ENCODE measurements at regions not wholly inside any gene's neighbourhood (a gene's known extent, or its start where the extent isn't known, plus 50 kb on each side); places are given as distances from the start of the nearest gene placed in this dataset.

- Histone ChIP-seq H3K4me1 (no peaks in the 10 kb centered on the region), H3K27ac (no peak overlapping the region), H3K9me3 (no peaks in the 10 kb centered on the region), H3K4me3 (no peak overlapping the region), H3K36me3 (no peaks in the 10 kb centered on the region), H3K27me3 (ENCODE audit: low read depth) (no peaks in the 10 kb centered on the region)
- ATAC-seq: peak in 1 of 2 donors; percentile 27
- intact Hi-C loops (cut with DNase I): no loop called here
- DNase-seq: no peak
- TF ChIP-seq, protein P1, sequence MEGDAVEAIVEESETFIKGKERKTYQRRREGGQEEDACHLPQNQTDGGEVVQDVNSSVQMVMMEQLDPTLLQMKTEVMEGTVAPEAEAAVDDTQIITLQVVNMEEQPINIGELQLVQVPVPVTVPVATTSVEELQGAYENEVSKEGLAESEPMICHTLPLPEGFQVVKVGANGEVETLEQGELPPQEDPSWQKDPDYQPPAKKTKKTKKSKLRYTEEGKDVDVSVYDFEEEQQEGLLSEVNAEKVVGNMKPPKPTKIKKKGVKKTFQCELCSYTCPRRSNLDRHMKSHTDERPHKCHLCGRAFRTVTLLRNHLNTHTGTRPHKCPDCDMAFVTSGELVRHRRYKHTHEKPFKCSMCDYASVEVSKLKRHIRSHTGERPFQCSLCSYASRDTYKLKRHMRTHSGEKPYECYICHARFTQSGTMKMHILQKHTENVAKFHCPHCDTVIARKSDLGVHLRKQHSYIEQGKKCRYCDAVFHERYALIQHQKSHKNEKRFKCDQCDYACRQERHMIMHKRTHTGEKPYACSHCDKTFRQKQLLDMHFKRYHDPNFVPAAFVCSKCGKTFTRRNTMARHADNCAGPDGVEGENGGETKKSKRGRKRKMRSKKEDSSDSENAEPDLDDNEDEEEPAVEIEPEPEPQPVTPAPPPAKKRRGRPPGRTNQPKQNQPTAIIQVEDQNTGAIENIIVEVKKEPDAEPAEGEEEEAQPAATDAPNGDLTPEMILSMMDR (IDR thresholded peaks at IDR 0.05): no peak
Measured at GRCh38 chr2:611519-611918, 65.7 kb downstream of the TMEM18 start.

- no peaks in the 10 kb centered on the region for H3K9me3 ChIP-seq
- TF ChIP-seq, protein P1 (IDR thresholded peaks at IDR 0.05): no peak
- H3K36me3 ChIP-seq: no peaks in the 10 kb centered on the region
- H3K27me3 ChIP-seq (ENCODE audit: low read depth): no peaks in the 10 kb centered on the region
- no peaks in the 10 kb centered on the region for H3K4me1 ChIP-seq
- H3K4me3 ChIP-seq: no peak overlapping the region
- DNase-seq (no peak), ATAC-seq (no peak)
- intact Hi-C loops (cut with DNase I): no loop called here
- no peak overlapping the region for H3K27ac ChIP-seq
Measured at GRCh38 chr2:610491-610890, 66.7 kb downstream of the TMEM18 start.

DNA sequence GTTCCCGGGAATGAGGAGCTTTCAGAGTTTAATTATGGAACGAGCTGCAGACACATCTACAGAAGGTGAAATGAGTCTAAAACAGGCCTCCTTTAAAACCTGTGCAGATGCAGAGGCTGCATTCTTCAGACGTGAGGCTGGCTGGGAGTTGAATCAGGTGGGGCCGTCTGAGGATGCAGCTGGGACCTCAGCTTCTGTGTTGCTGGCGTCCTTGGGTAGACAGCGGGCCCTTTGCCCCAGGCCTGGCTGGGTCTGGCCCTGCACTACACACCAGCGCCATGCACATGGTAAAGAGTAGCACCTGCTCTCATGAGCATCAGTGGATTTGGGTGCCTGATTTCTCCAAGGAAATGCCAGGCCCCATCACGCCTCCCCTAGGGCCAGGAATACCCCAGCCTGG is 67.3 kb downstream of the TMEM18 start:
- Histone ChIP-seq H3K27ac (no peak overlapping the region), H3K9me3 (no peaks in the 10 kb centered on the region), H3K36me3 (no peaks in the 10 kb centered on the region), H3K4me3 (no peak overlapping the region), H3K4me1 (no peaks in the 10 kb centered on the region), H3K27me3 (ENCODE audit: low read depth) (no peaks in the 10 kb centered on the region)
- intact Hi-C loops (cut with DNase I): no loop called here
- no peak for DNase-seq
- ATAC-seq: no peak
- TF ChIP-seq, protein P1 (IDR thresholded peaks at IDR 0.05): no peak

GRCh38 chr2:609449-609848 is 67.8 kb downstream of the TMEM18 start:
- Histone ChIP-seq H3K27me3 (ENCODE audit: low read depth) (no peaks in the 10 kb centered on the region), H3K4me1 (no peaks in the 10 kb centered on the region), H3K36me3 (no peaks in the 10 kb centered on the region), H3K4me3 (no peak overlapping the region), H3K27ac (no peak overlapping the region), H3K9me3 (no peaks in the 10 kb centered on the region)
- DNase-seq: no peak
- intact Hi-C loops (cut with DNase I): no loop called here
- ATAC-seq: no peak
- TF ChIP-seq, protein P1 (IDR thresholded peaks at IDR 0.05): no peak

- DNase-seq (no peak), ATAC-seq (no peak)
- H3K4me3 ChIP-seq: no peak overlapping the region
- H3K4me1 ChIP-seq: no peaks in the 10 kb centered on the region
- intact Hi-C loops (cut with DNase I): no loop called here
- H3K36me3 ChIP-seq: no peaks in the 10 kb centered on the region
- TF ChIP-seq, protein P1 (IDR thresholded peaks at IDR 0.05): no peak
- no peak overlapping the region for H3K27ac ChIP-seq
- no peaks in the 10 kb centered on the region for H3K9me3 ChIP-seq
- H3K27me3 ChIP-seq (ENCODE audit: low read depth): no peaks in the 10 kb centered on the region
Measured at GRCh38 chr2:608711-609110, 68.5 kb downstream of the TMEM18 start.

GRCh38 chr2:608297-608696 is 68.9 kb downstream of the TMEM18 start:
- no peaks in the 10 kb centered on the region for H3K27me3 ChIP-seq (ENCODE audit: low read depth)
- intact Hi-C loops (cut with DNase I): no loop called here
- no peak overlapping the region for H3K4me3 ChIP-seq
- no peaks in the 10 kb centered on the region for H3K4me1 ChIP-seq
- TF ChIP-seq, protein P1 (IDR thresholded peaks at IDR 0.05): no peak
- ATAC-seq: no peak
- H3K27ac ChIP-seq: no peak overlapping the region
- H3K36me3 ChIP-seq: no peaks in the 10 kb centered on the region
- no peak for DNase-seq
- H3K9me3 ChIP-seq: no peaks in the 10 kb centered on the region
